HG03571 (cell line): ENCODE measurements at regions not wholly inside any gene's neighbourhood (a gene's known extent, or its start where the extent isn't known, plus 50 kb on each side); places are given as distances from the start of the nearest gene placed in this dataset.
"Not testable (repeated sequence)": the region's sequence is repeated elsewhere in the genome, so short reads cannot be mapped to it uniquely, and the experiment has no call there.

Experiments used
- ATAC-seq: cut with Tn5 transposase; IDR thresholded peaks from one replicate; pipeline ENCODE4 v1.9.1; 2021; ENCODE audit not compliant: unreplicated experiment

- ATAC-seq: no peak
Observed at GRCh38 chr18:28494151-28494550, 317.2 kb upstream of the CDH2 start.

- no peak for ATAC-seq
Observed at GRCh38 chr18:28485918-28486317, 309.0 kb upstream of the CDH2 start.

DNA sequence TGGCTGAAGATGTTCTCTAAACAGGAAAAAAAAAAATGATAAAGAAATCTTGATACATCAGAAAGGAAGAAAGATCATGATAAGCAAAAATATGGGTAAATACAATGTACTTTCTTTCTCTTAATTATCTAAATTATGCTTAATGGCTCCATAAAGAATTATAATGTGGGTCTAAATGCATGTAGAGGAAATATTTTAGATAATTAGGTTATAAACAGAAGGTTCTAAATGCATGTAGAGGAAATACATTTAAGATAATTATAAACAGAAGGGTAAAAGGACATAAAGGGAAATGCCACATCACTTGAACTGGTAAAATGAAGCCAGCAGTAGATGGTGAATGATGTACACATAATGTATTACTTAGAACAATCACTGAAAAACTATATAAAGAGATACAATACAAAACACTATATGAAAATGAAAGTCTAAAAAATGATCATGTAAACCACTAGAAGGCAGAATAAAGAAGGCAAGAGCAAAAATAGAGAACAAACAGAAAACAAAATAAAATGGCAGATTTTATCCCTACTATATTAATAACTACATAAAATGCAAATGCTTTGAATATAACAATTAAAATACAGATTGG lies 308.4 kb upstream of the CDH2 start:
- no peak for ATAC-seq

GRCh38 chr18:28478531-28478930 lies 301.6 kb upstream of the CDH2 start:
- ATAC-seq: no peak

GRCh38 chr18:28476302-28476701 lies 299.4 kb upstream of the CDH2 start:
- no peak for ATAC-seq

- no peak for ATAC-seq
Observed at GRCh38 chr18:28469946-28470345, 293.0 kb upstream of the CDH2 start.

DNA sequence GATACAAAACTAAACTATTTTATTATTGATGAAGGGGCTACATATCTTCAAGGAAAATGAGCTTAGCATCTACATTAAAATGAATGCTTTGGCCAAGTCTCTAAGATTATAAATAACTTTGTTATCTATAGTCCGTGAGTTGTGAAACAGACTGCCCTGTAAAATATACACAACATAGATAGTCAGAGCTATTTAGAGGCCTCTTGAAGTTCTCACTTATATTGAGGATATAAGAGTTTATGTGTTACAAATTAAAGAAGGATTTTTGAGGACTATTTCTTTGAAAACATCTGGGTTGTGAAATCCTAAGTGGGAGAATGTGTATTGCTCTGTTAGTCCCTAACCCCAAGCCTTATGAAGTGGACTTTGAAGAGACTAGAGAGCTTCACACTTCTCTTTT lies 292.0 kb upstream of the CDH2 start:
- ATAC-seq: no peak

DNA sequence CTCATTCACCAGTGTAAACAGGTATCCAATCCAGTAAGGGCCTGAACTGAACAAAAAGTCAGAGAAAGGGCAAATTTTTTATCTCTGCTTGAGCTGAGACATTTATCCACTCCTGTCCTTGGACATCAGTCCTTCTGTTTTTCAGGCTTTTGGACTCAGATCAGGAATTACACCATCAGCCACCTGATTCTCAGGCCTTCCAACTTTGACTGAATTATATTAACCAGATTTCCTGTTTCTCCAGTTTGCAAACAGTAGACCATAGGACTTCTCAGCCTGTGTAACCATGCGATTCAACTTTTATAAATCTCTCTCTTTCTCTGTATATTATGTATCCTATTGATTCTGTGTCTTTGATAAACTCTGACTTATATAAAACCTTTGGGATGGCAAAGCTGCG lies 289.3 kb upstream of the CDH2 start:
- no peak for ATAC-seq

DNA sequence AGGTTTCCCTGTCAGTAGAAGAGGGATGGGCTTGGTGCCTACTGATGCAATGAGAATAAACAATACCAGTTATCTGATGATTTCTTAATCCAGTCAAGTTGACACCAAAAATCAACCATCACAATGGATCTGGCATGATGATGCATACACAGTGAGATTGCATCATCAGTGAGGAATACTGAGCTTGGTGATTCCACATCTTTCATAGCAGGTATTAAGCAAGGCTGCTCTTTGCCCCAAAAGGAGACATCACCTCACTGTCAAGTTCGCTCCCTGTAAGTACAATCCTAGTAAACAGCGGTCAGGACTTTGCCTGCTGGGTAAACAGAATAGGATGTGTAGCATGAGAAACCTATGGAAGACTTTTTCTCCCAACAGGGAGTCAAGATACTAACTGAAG lies 282.7 kb upstream of the CDH2 start:
- ATAC-seq: no peak

GRCh38 chr18:28458751-28459150 lies 281.8 kb upstream of the CDH2 start:
- no peak for ATAC-seq

- ATAC-seq: no peak
Observed at GRCh38 chr18:28457784-28458183, 280.9 kb upstream of the CDH2 start.

DNA sequence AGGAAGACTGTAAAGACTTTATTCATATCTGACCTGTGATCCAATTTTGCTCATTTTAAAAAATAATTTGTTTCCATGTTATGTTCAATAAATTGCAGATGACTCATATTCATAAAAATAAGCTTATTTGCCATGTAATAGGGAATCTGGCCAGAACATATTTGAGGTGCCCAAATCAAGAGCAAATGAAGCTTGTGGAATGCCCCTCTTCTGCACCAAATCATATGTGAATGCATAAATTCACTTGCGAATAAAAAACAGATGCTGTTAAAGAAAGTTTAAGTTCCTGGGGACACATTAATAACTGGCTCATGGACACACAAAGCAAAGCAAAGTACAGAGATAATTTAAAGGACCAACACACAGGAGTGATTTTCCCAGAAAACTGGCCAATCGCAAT lies 279.0 kb upstream of the CDH2 start:
- ATAC-seq: no peak

GRCh38 chr18:28439870-28440269 lies 262.9 kb upstream of the CDH2 start:
- ATAC-seq: no peak

- no peak for ATAC-seq
Observed at GRCh38 chr18:28438381-28438780, 261.5 kb upstream of the CDH2 start.

DNA sequence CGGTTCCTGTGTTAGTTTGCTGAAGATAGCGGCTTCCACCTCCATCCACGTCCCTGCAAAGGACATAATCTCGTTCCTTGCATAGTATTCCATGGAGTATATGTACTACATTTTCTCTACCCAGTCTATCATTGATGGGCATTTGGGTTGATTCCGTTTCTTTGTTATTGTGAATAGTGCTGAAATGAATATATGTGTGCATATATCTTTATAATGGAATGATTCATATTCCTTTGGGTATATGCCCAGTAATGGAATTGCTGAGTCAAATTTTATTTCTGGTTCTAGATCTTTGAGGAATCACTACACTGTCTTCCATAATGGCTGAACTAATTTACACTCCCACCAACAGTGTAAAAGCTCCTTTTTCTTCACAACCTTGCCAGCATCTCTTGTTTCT lies 255.4 kb upstream of the CDH2 start:
- ATAC-seq: no peak

GRCh38 chr18:28425886-28426285 lies 249.0 kb upstream of the CDH2 start:
- no peak for ATAC-seq

- no peak for ATAC-seq
Observed at GRCh38 chr18:28422577-28422976, 245.6 kb upstream of the CDH2 start.

- not testable (repeated sequence) for ATAC-seq
Observed at GRCh38 chr18:28421950-28422349, 245.0 kb upstream of the CDH2 start.

DNA sequence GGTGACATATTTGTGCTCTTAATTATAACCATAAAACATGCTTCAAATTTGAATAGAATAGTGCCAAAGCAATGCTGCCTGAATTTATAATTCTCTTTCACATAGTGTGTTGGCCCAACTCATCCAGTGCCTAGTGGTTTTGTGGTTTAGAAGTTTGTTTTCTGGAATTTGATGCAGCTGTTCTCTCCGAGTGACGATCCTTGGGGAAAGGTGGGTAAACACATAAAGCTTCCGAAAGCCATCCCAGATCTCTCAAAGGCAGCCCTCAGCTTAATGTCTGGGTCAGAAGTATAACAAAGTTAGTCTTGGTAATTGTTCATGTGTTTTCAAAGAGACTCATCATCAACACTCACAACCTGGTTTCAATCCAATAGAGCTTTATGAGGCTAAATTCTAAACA lies 235.6 kb upstream of the CDH2 start:
- ATAC-seq: no peak

DNA sequence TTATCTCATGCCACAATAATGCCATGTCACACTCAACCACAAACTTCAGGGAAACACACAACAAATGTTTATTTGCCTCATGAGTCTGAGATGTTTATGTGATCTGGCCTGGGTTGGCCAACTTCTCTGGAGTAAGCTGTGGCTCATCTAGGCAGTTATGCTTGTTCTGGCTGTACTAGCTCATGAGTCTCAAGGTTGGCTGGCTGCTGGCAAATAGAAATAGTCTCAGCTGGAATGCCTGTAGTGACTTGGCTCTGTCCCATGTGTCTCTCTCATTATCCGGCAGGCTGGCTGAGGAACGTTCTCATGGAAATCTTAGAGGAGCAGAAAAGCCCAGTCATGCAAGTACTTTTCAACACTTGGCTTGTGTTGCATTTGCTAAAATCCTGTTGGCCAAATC lies 234.9 kb upstream of the CDH2 start:
- no peak for ATAC-seq

DNA sequence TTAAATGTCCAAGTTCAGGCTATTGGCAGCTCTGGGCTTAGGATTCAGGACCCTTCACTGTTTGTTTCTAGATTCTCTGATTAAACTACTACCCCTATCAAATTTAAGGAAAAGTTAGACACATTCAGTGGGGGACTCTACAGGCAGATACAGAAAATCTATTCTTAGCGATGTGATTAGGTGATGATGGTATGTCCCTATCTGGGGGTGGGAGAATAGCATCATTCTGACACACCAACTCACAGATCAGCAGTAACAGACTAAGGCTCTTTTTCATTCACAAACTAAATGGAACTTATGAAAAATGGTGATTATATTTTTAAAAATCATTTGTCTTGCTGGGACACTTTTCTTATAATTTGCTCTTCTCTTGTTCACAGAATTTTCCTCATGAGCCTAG lies 232.9 kb upstream of the CDH2 start:
- no peak for ATAC-seq

GRCh38 chr18:28408528-28408927 lies 231.6 kb upstream of the CDH2 start:
- no peak for ATAC-seq

DNA sequence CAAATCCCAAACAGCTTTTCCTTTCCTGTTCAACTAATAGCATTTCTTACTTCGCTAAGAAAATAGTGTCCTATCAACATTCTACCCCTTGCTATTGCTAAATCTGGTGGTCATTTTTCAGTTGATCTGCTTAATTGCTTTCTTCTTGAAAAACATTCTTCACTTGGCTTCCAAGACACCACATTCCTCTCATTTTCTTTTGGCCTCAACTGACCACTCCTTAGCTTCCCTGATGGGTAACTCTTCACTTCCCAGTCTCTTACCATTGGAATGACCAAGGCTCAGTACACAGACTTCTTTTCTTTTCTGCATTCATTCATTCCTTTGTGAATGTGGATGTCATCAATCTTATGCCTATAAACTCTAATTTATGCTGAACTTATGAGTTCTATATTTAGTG lies 230.8 kb upstream of the CDH2 start:
- ATAC-seq: no peak

GRCh38 chr18:28406533-28406932 lies 229.6 kb upstream of the CDH2 start:
- no peak for ATAC-seq
